ENCODE measurements at regions not wholly inside any gene's neighbourhood (a gene's known extent, or its start where the extent isn't known, plus 50 kb on each side); places are given as distances from the start of the nearest gene placed in this dataset.

DNA sequence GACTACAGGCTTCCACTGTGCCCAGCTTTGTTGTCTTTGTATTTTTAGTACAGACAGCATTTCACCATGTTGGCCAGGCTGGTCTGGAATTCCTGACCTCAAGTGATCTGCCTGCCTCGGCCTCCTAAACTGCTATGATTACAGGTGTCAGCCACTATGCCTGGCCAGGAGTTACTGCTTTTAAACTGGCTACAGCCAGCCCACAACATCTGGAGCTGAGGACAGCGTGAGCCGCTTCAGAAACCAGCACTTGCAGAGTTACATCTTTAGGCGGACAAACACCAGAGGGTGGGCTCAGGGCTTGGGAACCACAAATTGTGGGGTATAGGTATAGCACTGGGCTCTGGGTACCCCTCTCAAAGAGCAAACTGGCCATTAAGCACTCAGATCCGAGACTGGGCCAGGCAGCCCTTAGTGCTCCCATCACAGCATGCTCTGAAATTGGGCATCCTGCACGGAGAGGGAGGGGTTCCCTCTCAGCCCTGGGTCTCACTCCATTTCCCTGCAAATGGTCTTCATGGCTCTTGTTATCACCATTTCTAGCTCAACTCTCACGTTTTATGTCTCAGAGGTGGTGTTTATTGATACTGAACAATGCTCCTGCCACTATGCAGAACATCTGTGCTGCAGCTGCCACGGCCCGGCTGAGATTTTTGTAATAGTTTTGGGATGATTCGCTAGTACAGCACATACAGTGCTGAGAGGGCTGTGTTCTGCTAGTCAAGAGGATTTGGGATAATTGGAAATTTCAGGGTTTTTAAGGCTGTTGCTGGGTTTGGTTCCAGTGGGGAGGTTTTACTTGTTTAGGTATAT, 146.4 kb upstream of the LYZL2 start:
- H3K36me3 ChIP-seq (replicated peaks in 1 of 2; ENCODE audit: insufficient read depth in 1 of 2, low read depth in 2 of 2), result no peaks in the 10 kb centered on the region
- WGBS, 2 donors, result 64 to 67% methylated on average over 8 to 10 of the region's 10 CpGs
- no peak for DNase-seq
- H3K9me3 ChIP-seq, result peaks cover 0 to 6% (median 0%) of the 10 kb centered on the region in 3 donors
- no peak for ATAC-seq
- no peak overlapping the region for H3K4me3 ChIP-seq
- TF ChIP-seq POLR2A (IDR thresholded peaks at IDR 0.05), result no peak
- TF ChIP-seq, protein P1, sequence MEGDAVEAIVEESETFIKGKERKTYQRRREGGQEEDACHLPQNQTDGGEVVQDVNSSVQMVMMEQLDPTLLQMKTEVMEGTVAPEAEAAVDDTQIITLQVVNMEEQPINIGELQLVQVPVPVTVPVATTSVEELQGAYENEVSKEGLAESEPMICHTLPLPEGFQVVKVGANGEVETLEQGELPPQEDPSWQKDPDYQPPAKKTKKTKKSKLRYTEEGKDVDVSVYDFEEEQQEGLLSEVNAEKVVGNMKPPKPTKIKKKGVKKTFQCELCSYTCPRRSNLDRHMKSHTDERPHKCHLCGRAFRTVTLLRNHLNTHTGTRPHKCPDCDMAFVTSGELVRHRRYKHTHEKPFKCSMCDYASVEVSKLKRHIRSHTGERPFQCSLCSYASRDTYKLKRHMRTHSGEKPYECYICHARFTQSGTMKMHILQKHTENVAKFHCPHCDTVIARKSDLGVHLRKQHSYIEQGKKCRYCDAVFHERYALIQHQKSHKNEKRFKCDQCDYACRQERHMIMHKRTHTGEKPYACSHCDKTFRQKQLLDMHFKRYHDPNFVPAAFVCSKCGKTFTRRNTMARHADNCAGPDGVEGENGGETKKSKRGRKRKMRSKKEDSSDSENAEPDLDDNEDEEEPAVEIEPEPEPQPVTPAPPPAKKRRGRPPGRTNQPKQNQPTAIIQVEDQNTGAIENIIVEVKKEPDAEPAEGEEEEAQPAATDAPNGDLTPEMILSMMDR (IDR thresholded peaks at IDR 0.05), result no peak
- H3K4me1 ChIP-seq, result no peaks in the 10 kb centered on the region
- intact Hi-C loops (cut with DNase I), result no loop called here
- no peaks in the 10 kb centered on the region for H3K27me3 ChIP-seq
- no peak overlapping the region for H3K27ac ChIP-seq

DNA sequence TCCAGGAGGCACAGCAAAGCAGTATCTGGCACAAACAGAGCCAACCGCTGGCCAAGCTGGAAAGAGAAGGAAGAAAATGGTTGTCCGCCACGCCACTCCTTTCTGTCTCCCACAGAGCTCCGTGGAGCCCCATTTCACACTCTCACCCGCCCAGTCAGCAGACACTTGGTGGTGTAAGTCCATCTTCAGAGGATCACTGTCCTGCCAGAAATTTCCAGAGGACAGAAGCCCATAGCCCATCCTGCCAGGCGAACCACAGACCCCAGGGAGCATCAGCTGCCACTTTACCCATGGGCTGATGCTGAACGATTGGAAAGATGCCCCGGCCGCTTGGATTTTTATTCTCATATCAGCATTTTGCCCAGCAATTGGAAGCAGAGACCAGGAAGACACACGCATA, 144.7 kb upstream of the LYZL2 start:
- Histone ChIP-seq H3K36me3 (replicated peaks in 1 of 2; ENCODE audit: insufficient read depth in 1 of 2, low read depth in 2 of 2) (no peaks in the 10 kb centered on the region), H3K9me3 (peaks cover 0 to 23% (median 0%) of the 10 kb centered on the region in 3 donors), H3K4me1 (no peaks in the 10 kb centered on the region), H3K27ac (no peak overlapping the region), H3K4me3 (no peak overlapping the region), H3K27me3 (no peaks in the 10 kb centered on the region)
- DNase-seq (no peak), ATAC-seq (no peak)
- intact Hi-C loops (cut with DNase I), result no loop called here
- WGBS, 2 donors, result 69 to 71% methylated on average over 8 to 10 of the region's 10 CpGs
- TF ChIP-seq, protein P1 (IDR thresholded peaks at IDR 0.05), result no peak
- no peak for TF ChIP-seq POLR2A (IDR thresholded peaks at IDR 0.05)

DNA sequence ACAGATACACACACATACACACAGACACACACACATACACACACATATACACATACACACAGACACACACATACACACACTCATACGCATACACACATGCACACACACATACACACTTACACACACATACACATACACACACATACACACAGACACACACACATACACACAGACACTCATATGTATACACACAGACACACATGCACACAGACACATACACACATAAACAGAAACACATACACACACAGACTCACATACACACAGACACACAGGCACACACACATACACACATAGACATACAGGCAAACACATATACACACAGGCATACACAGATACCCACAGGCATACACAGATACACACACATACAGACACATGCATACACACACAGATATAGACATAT, 143.9 kb upstream of the LYZL2 start:
- WGBS, 2 donors, result 72 to 75% methylated on average over 1 of the region's 1 CpG
- Histone ChIP-seq H3K9me3 (peaks cover 0 to 25% (median 0%) of the 10 kb centered on the region in 3 donors), H3K27me3 (no peaks in the 10 kb centered on the region), H3K27ac (no peak overlapping the region), H3K4me1 (no peaks in the 10 kb centered on the region), H3K36me3 (replicated peaks in 1 of 2; ENCODE audit: insufficient read depth in 1 of 2, low read depth in 2 of 2) (no peaks in the 10 kb centered on the region), H3K4me3 (no peak overlapping the region)
- intact Hi-C loops (cut with DNase I), result no loop called here
- TF ChIP-seq, protein P1 (IDR thresholded peaks at IDR 0.05), result no peak
- no peak for TF ChIP-seq POLR2A (IDR thresholded peaks at IDR 0.05)
- no peak for ATAC-seq
- no peak for DNase-seq

DNA sequence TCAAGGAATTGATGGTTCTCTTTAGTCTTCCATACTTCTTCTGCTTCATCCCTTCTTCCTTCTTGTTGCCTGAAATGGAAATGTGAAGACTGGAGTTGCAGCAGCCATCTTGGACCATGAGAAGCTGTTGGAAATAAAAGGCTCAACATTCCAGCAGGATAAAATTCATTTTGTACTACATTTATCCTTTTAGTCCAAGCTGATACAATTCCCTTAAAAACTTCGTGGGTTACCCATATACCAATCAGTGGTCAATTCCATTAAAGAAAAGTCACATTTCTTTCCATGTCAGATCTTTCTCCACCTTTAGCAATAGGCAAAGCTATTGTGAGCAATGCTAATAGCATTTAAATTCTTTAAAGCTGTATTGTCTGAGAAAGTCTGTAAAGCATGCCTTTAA, 141.3 kb upstream of the LYZL2 start:
- no peak for TF ChIP-seq POLR2A (IDR thresholded peaks at IDR 0.05)
- TF ChIP-seq, protein P1 (IDR thresholded peaks at IDR 0.05), result no peak
- no peaks in the 10 kb centered on the region for H3K27me3 ChIP-seq
- no peak overlapping the region for H3K4me3 ChIP-seq
- intact Hi-C loops (cut with DNase I), result no loop called here
- DNase-seq (no peak), ATAC-seq (no peak)
- H3K4me1 ChIP-seq, result no peaks in the 10 kb centered on the region
- H3K9me3 ChIP-seq, result peaks cover 0 to 25% (median 0%) of the 10 kb centered on the region in 3 donors
- WGBS, 2 donors, result 25 to 34% methylated on average over 1 of the region's 1 CpG
- H3K27ac ChIP-seq, result no peak overlapping the region
- no peaks in the 10 kb centered on the region for H3K36me3 ChIP-seq (replicated peaks in 1 of 2; ENCODE audit: insufficient read depth in 1 of 2, low read depth in 2 of 2)

DNA sequence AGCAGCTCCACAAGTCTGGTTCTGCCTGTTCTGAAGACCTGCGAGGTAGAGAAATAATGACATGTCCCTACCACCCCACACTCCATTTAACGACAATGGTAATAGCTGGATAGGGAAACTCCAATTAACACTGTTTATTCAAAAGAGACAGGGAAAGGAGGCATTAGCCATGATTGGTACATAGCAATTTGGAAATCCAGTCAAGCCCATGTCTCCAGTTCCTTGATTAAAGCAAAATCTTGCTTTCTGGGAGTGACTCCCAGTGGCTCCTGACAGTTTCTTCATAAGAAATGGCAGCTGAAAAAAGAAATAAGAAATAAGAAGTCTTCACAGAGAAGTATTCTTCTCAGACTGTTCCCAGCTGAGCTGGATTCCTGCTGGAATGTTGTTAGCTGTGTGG, 140.7 kb upstream of the LYZL2 start:
- Histone ChIP-seq H3K4me3 (no peak overlapping the region), H3K36me3 (replicated peaks in 1 of 2; ENCODE audit: insufficient read depth in 1 of 2, low read depth in 2 of 2) (no peaks in the 10 kb centered on the region), H3K9me3 (peaks cover 0 to 25% (median 0%) of the 10 kb centered on the region in 3 donors), H3K27ac (no peak overlapping the region), H3K27me3 (no peaks in the 10 kb centered on the region), H3K4me1 (no peaks in the 10 kb centered on the region)
- no peak for TF ChIP-seq POLR2A (IDR thresholded peaks at IDR 0.05)
- TF ChIP-seq, protein P1 (IDR thresholded peaks at IDR 0.05), result no peak
- WGBS, 2 donors, result 85 to 100% methylated on average over 2 of the region's 2 CpGs
- no peak for DNase-seq
- no peak for ATAC-seq
- intact Hi-C loops (cut with DNase I), result no loop called here
